IMR-90 (cell line): ENCODE measurements at regions not wholly inside any gene's neighbourhood (a gene's known extent, or its start where the extent isn't known, plus 50 kb on each side); places are given as distances from the start of the nearest gene placed in this dataset.

Experiments used
- ATAC-seq: fragments of 200-7000 bp; cut with Tn5 transposase; 2 replicates; pipeline ENCODE4 v1.9.1; 2020; ENCODE audit warnings: low read depth, mild to moderate bottlenecking, moderate library complexity
- BruUV-seq: library from RNA; stranded (reverse); fragments of 400-500 nt; replicated peaks from 2 replicates; lab custom pipeline; 2021; lab: Mats Ljungman, UMichigan
- CTCF ChIA-PET: fragments of 300-600 bp; formaldehyde crosslinking; extraction: SDS; loops from one replicate; lab custom pipeline; 2021; ENCODE audit warnings: antibody characterized with exemption; lab: Yijun Ruan, JAX
- POLR2A ChIA-PET: fragments of 300-600 bp; sonication (Branson Sonifier 250); formaldehyde crosslinking; loops from one replicate; lab custom pipeline; 2022; ENCODE audit warnings: antibody characterized with exemption; ENCODE audit not compliant: unreplicated experiment; lab: Charles Lee
- DNase-seq: peaks from one replicate; pipeline ENCODE4 v3.0.0; 2013
- H2AFZ ChIP-seq: replicated peaks from 2 replicates; pipeline ENCODE3; 2013; ENCODE audit warnings: low read length, mild to moderate bottlenecking; ENCODE audit not compliant: poor library complexity
- H2AK5ac ChIP-seq: 2 replicates; pipeline ENCODE4 v1.6.1; 2013; ENCODE audit warnings: low read depth, low read length, inconsistent platforms
- H2AK9ac ChIP-seq: replicated peaks from 2 replicates; pipeline ENCODE3; 2013; ENCODE audit warnings: mild to moderate bottlenecking, low read depth, low read length, moderate library complexity; ENCODE audit not compliant: poor library complexity
- H2BK120ac ChIP-seq: 2 replicates; pipeline ENCODE4 v1.6.1; 2013; ENCODE audit warnings: low read depth, low read length, inconsistent platforms
- H2BK15ac ChIP-seq: 3 replicates; pipeline ENCODE4 v1.6.1; 2013; ENCODE audit warnings: low read depth, low read length, inconsistent platforms
- H2BK20ac ChIP-seq: 2 replicates; pipeline ENCODE4 v1.6.1; 2013; ENCODE audit warnings: low read depth, mild to moderate bottlenecking, inconsistent platforms, low read length, moderate library complexity
- H2BK5ac ChIP-seq: 2 replicates; pipeline ENCODE4 v1.6.1; 2013; ENCODE audit warnings: mild to moderate bottlenecking, low read depth, low read length, inconsistent platforms; ENCODE audit not compliant: poor library complexity, severe bottlenecking
- H3K14ac ChIP-seq: replicated peaks from 2 replicates; pipeline ENCODE4 v1.6.1; 2013; ENCODE audit warnings: low read depth, low read length, inconsistent platforms
- H3K18ac ChIP-seq: 2 replicates; pipeline ENCODE4 v1.6.1; 2013; ENCODE audit warnings: low read depth, low read length, control low read depth
- H3K23ac ChIP-seq: 2 replicates; pipeline ENCODE4 v1.6.1; 2013; ENCODE audit warnings: low read depth, low read length, inconsistent platforms
- H3K27ac ChIP-seq: 2 replicates; pipeline ENCODE4 v1.5.1; 2013; ENCODE audit warnings: mild to moderate bottlenecking, control low read depth, low read length; ENCODE audit not compliant: insufficient read depth
- H3K27me3 ChIP-seq: 2 replicates; pipeline ENCODE4 v1.6.1; 2013; ENCODE audit warnings: low read length; ENCODE audit not compliant: control insufficient read depth, insufficient read depth
- H3K36me3 ChIP-seq: 2 replicates; pipeline ENCODE4 v1.6.1; 2013; ENCODE audit warnings: low read length, mixed read lengths; ENCODE audit not compliant: control insufficient read depth, insufficient read depth
- H3K4ac ChIP-seq: 2 replicates; pipeline ENCODE4 v1.6.1; 2013; ENCODE audit warnings: low read depth, low read length, inconsistent platforms
- H3K4me1 ChIP-seq: 2 replicates; pipeline ENCODE4 v1.6.1; 2013; ENCODE audit warnings: low read length, mixed read lengths; ENCODE audit not compliant: control insufficient read depth, insufficient read depth
- H3K4me2 ChIP-seq: 2 replicates; pipeline ENCODE4 v1.6.1; 2013; ENCODE audit warnings: low read depth, mild to moderate bottlenecking, control low read depth, low read length, moderate library complexity
- H3K4me3 ChIP-seq: 2 replicates; pipeline ENCODE4 v1.5.1; 2013; ENCODE audit warnings: low read depth, mild to moderate bottlenecking, control low read depth, low read length, moderate library complexity; ENCODE audit not compliant: insufficient read depth
- H3K56ac ChIP-seq: 2 replicates; pipeline ENCODE4 v1.6.1; 2013; ENCODE audit warnings: low read length, inconsistent platforms; ENCODE audit not compliant: insufficient read depth; ENCODE audit errors: extremely low read depth
- H3K79me1 ChIP-seq, 2 experiments: 2 replicates each; pipeline ENCODE4 v1.6.1; 2013; ENCODE audit warnings: low read length in 2 of 2, inconsistent platforms in 1 of 2, low read depth in 1 of 2
- H3K9ac ChIP-seq: 2 replicates; pipeline ENCODE4 v1.6.1; 2013; ENCODE audit warnings: low read depth, low read length, control low read depth
- H3K9me1 ChIP-seq: 2 replicates; pipeline ENCODE4 v1.6.1; 2013; ENCODE audit warnings: low read length, inconsistent platforms; ENCODE audit not compliant: insufficient read depth
- H3K9me3 ChIP-seq: 2 replicates; pipeline ENCODE4 v1.6.1; 2013; ENCODE audit warnings: low read length; ENCODE audit not compliant: control insufficient read depth, insufficient read depth
- H4K20me1 ChIP-seq: 2 replicates; pipeline ENCODE4 v1.6.1; 2013; ENCODE audit warnings: low read length, inconsistent platforms; ENCODE audit not compliant: insufficient read depth
- H4K5ac ChIP-seq: 2 replicates; pipeline ENCODE4 v1.6.1; 2013; ENCODE audit warnings: mild to moderate bottlenecking, low read depth, low read length, control low read depth
- H4K8ac ChIP-seq, 2 experiments: 2 replicates each; pipeline ENCODE4 v1.6.1; 2013; ENCODE audit warnings: low read depth in 2 of 2, low read length in 2 of 2, control low read depth in 1 of 2, inconsistent platforms in 1 of 2
- H4K91ac ChIP-seq: 2 replicates; pipeline ENCODE4 v1.6.1; 2013; ENCODE audit warnings: low read depth, low read length, inconsistent platforms; ENCODE audit not compliant: insufficient read depth
- MAFK ChIP-seq: IDR thresholded peaks from 2 replicates; pipeline ENCODE4 v1.6.1; 2012; ENCODE audit warnings: low read depth, low read length, improper control_type of control experiment
- MAZ ChIP-seq: IDR thresholded peaks from 2 replicates; pipeline ENCODE4 v1.6.1; 2012; ENCODE audit warnings: low read depth, mild to moderate bottlenecking, low read length, improper control_type of control experiment, moderate library complexity, borderline replicate concordance
- RAD21 ChIP-seq: IDR thresholded peaks from 2 replicates; pipeline ENCODE4 v1.6.1; 2012; ENCODE audit warnings: low read length, improper control_type of control experiment
- WGBS, 2 experiments: methylation state at CpG; one replicate each; pipeline versions ENCODE4 v1.1.5 to v1.1.7; 2013; ENCODE audit warnings: missing lambda C conversion rate in 2 of 2; ENCODE audit not compliant: insufficient read length in 1 of 2; ENCODE audit errors: extremely low coverage in 2 of 2; 5-methylcytosine and 5-hydroxymethylcytosine counted together
- dilution Hi-C: fragments of 300-500 bp; cut with HindIII; formaldehyde crosslinking; loops from one replicate; pipeline ENCODE4 v1.14.3; 2018; ENCODE audit warnings: low sequenced_read_pairs; ENCODE audit not compliant: unreplicated experiment
- in situ Hi-C: fragments of 300-500 bp; cut with MboI; formaldehyde crosslinking; loops from 3 replicates; pipeline ENCODE4 v1.14.3; 2019; ENCODE audit warnings: low sequenced_read_pairs, inconsistent platforms, mixed read lengths
- intact Hi-C: fragments of 100-400 bp; cut with micrococcal nuclease; formaldehyde crosslinking; loops from 2 replicates; pipeline ENCODE4 v1.10.0; 2022

GRCh38 chr16:80208015-80208414, 332.8 kb upstream of the DYNLRB2 start:
- Histone ChIP-seq H3K4me3 (no peak overlapping the region), H3K36me3 (no peaks in the 10 kb centered on the region), H4K8ac (no peak overlapping the region), H2AFZ (no peak overlapping the region), H3K4ac (no peak overlapping the region), H2AK5ac (no peak overlapping the region), H2BK15ac (no peak overlapping the region), H3K18ac (no peak overlapping the region), H3K27me3 (0 out of 2 replicates have a peak, but pooled peaks cover 1% of the 10 kb centered on the region), H3K27ac (no peak overlapping the region), H2BK120ac (no peak overlapping the region), H3K14ac (no peak overlapping the region), H3K79me1 (no peaks in the 10 kb centered on the region), H3K4me2 (no peak overlapping the region), H4K91ac (no peak overlapping the region), H4K5ac (no peak overlapping the region), H2BK20ac (no peak overlapping the region), H3K9me3 (no peaks in the 10 kb centered on the region; the same call in 1 of the 2 replicates), H3K9me1 (no peaks in the 10 kb centered on the region; the same call in 1 of the 2 replicates), H3K9ac (no peak overlapping the region), H3K4me1 (no peaks in the 10 kb centered on the region), H2BK5ac (no peak overlapping the region), H3K23ac (no peak overlapping the region), H3K56ac (no peak overlapping the region), H4K20me1 (no peaks in the 10 kb centered on the region), H2AK9ac (no peak overlapping the region)
- intact Hi-C loops: no loop called here
- dilution Hi-C loops: no loop called here
- POLR2A ChIA-PET: no interaction called here
- WGBS, 2 experiments: no CpG with 5 or more reads among the region's 2 CpGs
- in situ Hi-C loops: no loop called here
- TF ChIP-seq MAFK (no peak), RAD21 (no peak), MAZ (no peak)
- no peak for ATAC-seq
- no peak for DNase-seq
- CTCF ChIA-PET: no interaction called here
- no TSS peak for BruUV-seq
